ENCODE measurements at regions not wholly inside any gene's neighbourhood (a gene's known extent, or its start where the extent isn't known, plus 50 kb on each side); places are given as distances from the start of the nearest gene placed in this dataset.

DNA sequence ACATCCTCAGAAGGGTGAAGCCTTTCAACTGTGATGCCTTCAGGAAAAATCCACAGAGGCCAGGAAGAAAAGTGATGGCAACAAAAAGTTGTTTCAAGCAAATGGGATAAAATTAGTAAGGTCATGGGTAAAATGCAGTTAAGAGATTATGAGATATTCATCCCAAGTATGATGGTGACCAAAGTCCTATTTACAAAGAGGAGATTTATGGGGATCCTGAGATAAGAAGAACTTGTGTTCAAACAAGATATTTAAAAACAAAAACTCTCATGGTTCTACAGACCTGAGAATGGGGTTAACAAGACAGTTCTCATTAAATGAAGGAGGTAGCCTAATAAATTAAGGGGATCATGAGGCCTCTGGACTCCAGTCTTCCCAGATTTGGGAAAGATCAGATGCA lies 184.4 kb downstream of the FCRL5 start:
- TF ChIP-seq, protein P1, sequence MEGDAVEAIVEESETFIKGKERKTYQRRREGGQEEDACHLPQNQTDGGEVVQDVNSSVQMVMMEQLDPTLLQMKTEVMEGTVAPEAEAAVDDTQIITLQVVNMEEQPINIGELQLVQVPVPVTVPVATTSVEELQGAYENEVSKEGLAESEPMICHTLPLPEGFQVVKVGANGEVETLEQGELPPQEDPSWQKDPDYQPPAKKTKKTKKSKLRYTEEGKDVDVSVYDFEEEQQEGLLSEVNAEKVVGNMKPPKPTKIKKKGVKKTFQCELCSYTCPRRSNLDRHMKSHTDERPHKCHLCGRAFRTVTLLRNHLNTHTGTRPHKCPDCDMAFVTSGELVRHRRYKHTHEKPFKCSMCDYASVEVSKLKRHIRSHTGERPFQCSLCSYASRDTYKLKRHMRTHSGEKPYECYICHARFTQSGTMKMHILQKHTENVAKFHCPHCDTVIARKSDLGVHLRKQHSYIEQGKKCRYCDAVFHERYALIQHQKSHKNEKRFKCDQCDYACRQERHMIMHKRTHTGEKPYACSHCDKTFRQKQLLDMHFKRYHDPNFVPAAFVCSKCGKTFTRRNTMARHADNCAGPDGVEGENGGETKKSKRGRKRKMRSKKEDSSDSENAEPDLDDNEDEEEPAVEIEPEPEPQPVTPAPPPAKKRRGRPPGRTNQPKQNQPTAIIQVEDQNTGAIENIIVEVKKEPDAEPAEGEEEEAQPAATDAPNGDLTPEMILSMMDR (IDR thresholded peaks at IDR 0.05 in 8 of 11, conservative IDR thresholded peaks at IDR 0.05 in 3 of 11) = no peak
- no peak for TF ChIP-seq POLR2AphosphoS5 (IDR thresholded peaks at IDR 0.05)

Measured in spleen (tissue), 7 donors.